HCT116 (cell line): ENCODE measurements at regions not wholly inside any gene's neighbourhood (a gene's known extent, or its start where the extent isn't known, plus 50 kb on each side); places are given as distances from the start of the nearest gene placed in this dataset.

Experiments used
- CTCF ChIP-seq, 3 experiments: fragments of 200-600 bp in 1 of 3; sonication (generic) in 1 of 3; IDR thresholded peaks in 2 of 3; conservative IDR thresholded peaks in 1 of 3; 2 replicates each; pipeline ENCODE4 v1.5.1; 2012 to 2017; ENCODE audit warnings: low read depth in 2 of 3, low read length in 2 of 3, antibody characterized with exemption in 1 of 3, borderline replicate concordance in 1 of 3, control low read depth in 1 of 3, mild to moderate bottlenecking in 1 of 3, mixed read lengths in 1 of 3, mixed run types in 1 of 3, moderate library complexity in 1 of 3; ENCODE audit not compliant: insufficient read depth in 1 of 3
- ELF1 ChIP-seq: IDR thresholded peaks from 2 replicates; pipeline ENCODE4 v1.6.1; 2012; ENCODE audit warnings: low read depth, borderline replicate concordance
- FOSL1 ChIP-seq: IDR thresholded peaks from 2 replicates; pipeline ENCODE4 v1.6.1; 2012; ENCODE audit warnings: low read depth
- JUND ChIP-seq: IDR thresholded peaks from 2 replicates; pipeline ENCODE4 v1.6.1; 2012
- POLR2AphosphoS5 ChIP-seq: IDR thresholded peaks from 2 replicates; pipeline ENCODE4 v1.6.1; 2011; ENCODE audit warnings: mild to moderate bottlenecking, low read depth, low read length, moderate library complexity
- RAD21 ChIP-seq: IDR thresholded peaks from 2 replicates; pipeline ENCODE4 v1.6.1; 2012; ENCODE audit warnings: low read depth, mild to moderate bottlenecking
- REST ChIP-seq: IDR thresholded peaks from 2 replicates; pipeline ENCODE4 v1.6.1; 2012; ENCODE audit warnings: low read depth
- SIN3A ChIP-seq: IDR thresholded peaks from 2 replicates; pipeline ENCODE4 v1.6.1; 2012; ENCODE audit warnings: low read depth

GRCh38 chr1:58927722-58928085 is 143.9 kb upstream of the JUN start:
- TF ChIP-seq CTCF (IDR thresholded peaks at IDR 0.05 in 2 of 3, conservative IDR thresholded peaks at IDR 0.05 in 1 of 3; ENCODE audit: borderline replicate concordance in 1 of 3, insufficient read depth in 1 of 3, low read depth in 2 of 3, low read length in 2 of 3), result no peak
- TF ChIP-seq RAD21, result no peak
- TF ChIP-seq JUND, result no peak
- TF ChIP-seq POLR2AphosphoS5, result no peak
- no peak for TF ChIP-seq REST
- no peak for TF ChIP-seq FOSL1
- no peak for TF ChIP-seq ELF1
- no peak for TF ChIP-seq SIN3A
